Stimulated activated naive B cell treated with anti-CD40 and anti-IgM and Interleukin-4, amounts not matched to agents 10 μg/mL and 1 μg/mL and 100 μg/mL, for 72 hours (primary cell): ENCODE measurements at regions not wholly inside any gene's neighbourhood (a gene's known extent, or its start where the extent isn't known, plus 50 kb on each side); places are given as distances from the start of the nearest gene placed in this dataset.

Source experiments
- ATAC-seq, 2 donors: fragments of 150-1000 bp; cut with Tn5 transposase; replicated peaks; 2 replicates each; pipeline ENCODE4 v1.10.0; 2021; ENCODE audit warnings: moderate library complexity in 1 of 2
- DNase-seq: peaks from one replicate; pipeline ENCODE4 v3.0.0; 2021
- H3K27ac Mint-ChIP-seq: one replicate; pipeline ENCODE4 v1.8.0; 2022; ENCODE audit warnings: mild to moderate bottlenecking, mixed read lengths
- H3K27me3 Mint-ChIP-seq, 2 donors: one replicate each; pipeline ENCODE4 v1.8.0; 2022; ENCODE audit warnings: mixed read lengths in 2 of 2
- H3K36me3 Mint-ChIP-seq, 2 donors: one replicate each; pipeline ENCODE4 v1.8.0; 2022; ENCODE audit warnings: mixed read lengths in 2 of 2, mild to moderate bottlenecking in 1 of 2
- H3K4me1 Mint-ChIP-seq, 2 donors: one replicate each; pipeline ENCODE4 v1.8.0; 2022; ENCODE audit warnings: mixed read lengths in 2 of 2, mild to moderate bottlenecking in 1 of 2
- H3K4me3 Mint-ChIP-seq, 2 donors: one replicate each; pipeline ENCODE4 v1.8.0; 2022; ENCODE audit warnings: mild to moderate bottlenecking in 2 of 2, mixed read lengths in 2 of 2, moderate library complexity in 1 of 2
- H3K9me3 Mint-ChIP-seq, 2 donors: one replicate each; pipeline ENCODE4 v1.8.0; 2022; ENCODE audit warnings: mixed read lengths in 2 of 2, mild to moderate bottlenecking in 1 of 2

DNA sequence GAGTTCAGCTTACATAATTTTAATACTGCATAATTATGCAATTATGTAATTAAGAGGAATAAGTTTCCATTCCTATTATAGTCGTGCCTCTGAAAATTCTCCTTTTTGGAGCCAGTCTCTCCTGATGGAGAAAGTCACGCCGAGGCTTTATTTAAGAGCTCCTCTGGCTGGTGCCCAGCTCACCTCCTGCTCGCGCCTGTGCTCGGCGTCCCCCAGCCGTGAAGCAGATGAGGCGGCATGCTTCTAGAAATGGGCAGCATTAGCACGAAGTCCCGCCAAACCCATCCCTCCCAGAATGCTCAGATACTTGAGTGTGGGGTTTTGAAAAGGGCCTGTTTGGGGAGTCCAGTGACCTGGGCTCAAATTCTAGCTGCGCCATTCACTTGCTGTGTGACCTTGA, 153.0 kb downstream of the PHETA1 start:
- Mint-ChIP-seq H3K9me3 (no peaks in the 10 kb centered on the region), H3K4me3 (no peak overlapping the region), H3K27ac (no peak overlapping the region), H3K27me3 (peaks cover 40 to 50% of the 10 kb centered on the region in 2 donors), H3K36me3 (no peaks in the 10 kb centered on the region), H3K4me1 (peaks cover 7 to 10% of the 10 kb centered on the region in 2 donors)
- DNase-seq (no peak), ATAC-seq (no peak)

DNA sequence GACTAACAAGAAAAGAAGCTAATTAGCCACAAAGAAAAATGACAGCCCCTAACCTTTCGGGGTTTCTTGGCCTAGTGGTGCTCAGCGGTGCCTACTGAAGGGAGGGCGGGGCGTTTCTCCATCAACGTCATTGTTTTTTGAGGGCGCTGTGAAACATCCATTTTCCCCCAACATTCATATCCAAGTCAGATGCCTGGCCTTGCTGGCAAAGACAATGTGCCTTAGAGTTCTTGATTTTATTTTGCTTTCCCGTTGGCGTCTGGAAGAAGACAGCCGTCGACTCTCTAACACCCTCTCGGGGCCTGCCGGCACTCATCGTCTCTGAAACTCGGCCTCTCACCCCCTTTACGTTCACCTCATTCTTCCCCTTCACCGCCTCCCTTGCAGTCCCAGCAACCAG, 154.5 kb downstream of the PHETA1 start:
- Mint-ChIP-seq H3K27me3 (peaks cover 37 to 58% of the 10 kb centered on the region in 2 donors), H3K4me1 (peaks cover 7 to 10% of the 10 kb centered on the region in 2 donors), H3K27ac (no peak overlapping the region), H3K9me3 (no peaks in the 10 kb centered on the region), H3K4me3 (no peak overlapping the region), H3K36me3 (no peaks in the 10 kb centered on the region)
- DNase-seq = no peak
- ATAC-seq = no peak

DNA sequence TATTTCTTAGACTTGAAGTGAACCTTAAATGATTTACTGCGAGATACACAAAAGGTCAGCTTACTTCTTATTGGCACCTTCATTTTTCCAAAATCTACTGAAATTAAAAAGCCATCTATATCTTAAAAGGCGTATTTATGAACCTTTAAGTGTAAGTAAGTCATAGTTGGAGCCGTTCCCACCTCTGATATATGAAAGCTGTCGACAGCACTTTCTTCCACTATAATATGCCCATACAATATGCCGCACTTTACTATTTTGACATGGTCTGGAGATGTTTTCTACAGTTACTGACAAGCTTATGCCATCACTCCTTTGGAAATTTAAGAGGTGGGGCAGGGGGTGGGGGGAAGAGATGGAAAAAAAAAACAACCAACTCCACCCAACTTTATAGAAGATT, 155.3 kb downstream of the PHETA1 start:
- Mint-ChIP-seq H3K27me3 (peaks cover 36 to 55% of the 10 kb centered on the region in 2 donors), H3K4me3 (no peak overlapping the region), H3K9me3 (no peaks in the 10 kb centered on the region), H3K36me3 (no peaks in the 10 kb centered on the region), H3K4me1 (peaks cover 7 to 10% of the 10 kb centered on the region in 2 donors), H3K27ac (no peak overlapping the region)
- DNase-seq = no peak
- ATAC-seq = no peak

DNA sequence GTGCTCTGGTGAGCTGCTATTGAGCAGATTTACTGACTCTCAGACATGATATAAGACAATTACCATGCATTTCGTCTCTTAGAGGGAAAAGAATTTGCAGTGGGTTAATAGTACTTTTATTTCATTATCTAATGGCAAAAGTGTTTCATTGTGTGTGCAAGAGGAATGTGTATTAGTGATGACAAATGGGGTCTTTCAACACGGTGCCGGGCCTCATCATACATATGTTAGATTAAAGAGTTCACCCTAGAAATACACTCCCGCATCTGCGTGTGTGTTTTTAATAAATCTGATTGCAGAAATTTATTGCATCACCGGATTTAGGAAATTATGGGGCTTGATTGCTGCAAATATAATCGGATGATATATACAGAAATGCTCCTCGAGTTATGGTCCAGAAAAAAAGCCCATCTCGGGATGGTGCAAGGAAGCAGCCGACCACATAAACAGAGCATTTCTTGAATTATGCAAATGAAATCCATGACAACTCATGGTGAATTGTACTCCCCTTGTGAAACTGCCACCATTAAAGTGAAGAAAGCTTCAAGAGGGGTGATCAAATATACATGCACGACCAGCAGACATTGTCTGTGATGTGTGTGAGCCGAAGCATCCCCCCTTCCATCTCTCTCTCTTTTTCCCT, 156.0 kb downstream of the PHETA1 start:
- no peaks in the 10 kb centered on the region for H3K9me3 Mint-ChIP-seq
- no peak overlapping the region for H3K4me3 Mint-ChIP-seq
- peaks cover 7 to 10% of the 10 kb centered on the region in 2 donors for H3K4me1 Mint-ChIP-seq
- DNase-seq (no peak), ATAC-seq (no peak)
- no peaks in the 10 kb centered on the region for H3K36me3 Mint-ChIP-seq
- peaks cover 34 to 55% of the 10 kb centered on the region in 2 donors for H3K27me3 Mint-ChIP-seq
- no peak overlapping the region for H3K27ac Mint-ChIP-seq

DNA sequence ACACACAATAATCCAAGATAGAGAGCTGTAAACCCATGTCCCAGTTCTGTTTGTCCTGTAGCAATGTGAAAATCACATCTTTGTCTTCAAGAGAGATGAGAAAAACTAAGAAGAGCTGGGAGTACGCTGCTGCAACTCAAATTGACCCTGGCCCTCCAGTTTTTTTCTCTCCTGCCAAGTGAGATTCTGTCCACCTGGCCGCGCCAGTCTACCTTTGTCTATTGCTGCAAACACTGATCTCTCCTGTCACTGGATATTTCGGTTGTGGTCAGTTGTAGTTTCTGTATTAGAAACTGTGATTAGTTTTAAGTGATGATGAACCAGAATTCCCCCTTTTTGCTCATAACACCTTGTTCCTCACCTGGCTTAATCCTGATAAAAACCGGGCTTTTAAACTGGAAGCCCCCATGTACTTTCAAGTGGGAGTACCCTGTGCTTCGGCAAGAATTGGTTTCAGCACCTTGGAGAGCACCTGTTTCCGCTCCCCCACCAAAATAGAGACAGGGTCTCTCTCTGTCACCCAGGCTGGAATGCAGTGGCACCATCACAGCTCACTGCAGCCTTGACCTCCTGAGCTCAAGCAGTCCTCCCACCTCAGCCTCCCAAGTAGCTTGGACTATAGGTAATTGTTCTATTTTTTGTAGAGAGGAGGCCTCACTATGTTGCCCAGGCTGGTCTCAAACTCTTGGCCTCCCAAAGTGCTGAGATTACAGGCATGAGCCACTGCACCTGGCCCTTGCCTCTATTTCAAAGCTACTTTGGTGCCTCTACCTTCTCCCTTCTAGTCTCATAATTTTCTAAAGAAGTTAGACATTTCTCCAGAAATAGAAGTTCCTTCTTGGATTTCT, 156.8 kb downstream of the PHETA1 start:
- no peaks in the 10 kb centered on the region for H3K9me3 Mint-ChIP-seq
- no peaks in the 10 kb centered on the region for H3K36me3 Mint-ChIP-seq
- no peak overlapping the region for H3K4me3 Mint-ChIP-seq
- ATAC-seq (no peak), DNase-seq (no peak)
- no peak overlapping the region for H3K27ac Mint-ChIP-seq
- peaks cover 7% of the 10 kb centered on the region in 2 donors for H3K4me1 Mint-ChIP-seq
- peaks cover 28 to 55% of the 10 kb centered on the region in 2 donors for H3K27me3 Mint-ChIP-seq

DNA sequence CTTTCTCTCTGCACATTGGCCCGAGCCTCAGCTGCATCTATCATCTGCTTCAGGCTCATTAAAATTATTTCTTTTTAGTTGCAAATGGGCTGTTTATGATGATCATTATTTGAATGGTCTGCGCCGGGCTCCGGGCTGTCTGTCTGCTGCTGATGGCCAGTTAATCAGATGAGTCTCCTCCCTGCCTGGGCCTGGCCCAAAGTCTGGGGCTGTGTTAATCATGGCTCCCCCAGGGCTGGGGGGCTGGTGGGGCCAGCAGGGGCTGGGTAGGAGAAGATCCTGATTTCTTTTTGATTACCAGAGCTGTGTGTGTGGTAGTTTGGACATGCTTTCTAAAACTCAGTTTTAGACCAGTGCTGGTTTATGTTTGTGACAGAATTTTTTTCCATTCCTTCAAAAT, 159.1 kb downstream of the PHETA1 start:
- no peaks in the 10 kb centered on the region for H3K36me3 Mint-ChIP-seq
- no peak overlapping the region for H3K27ac Mint-ChIP-seq
- no peak for DNase-seq
- peaks cover 18 to 42% of the 10 kb centered on the region in 2 donors for H3K27me3 Mint-ChIP-seq
- no peak for ATAC-seq
- H3K4me3 Mint-ChIP-seq = no peak overlapping the region
- H3K9me3 Mint-ChIP-seq = no peaks in the 10 kb centered on the region
- no peaks in the 10 kb centered on the region for H3K4me1 Mint-ChIP-seq

DNA sequence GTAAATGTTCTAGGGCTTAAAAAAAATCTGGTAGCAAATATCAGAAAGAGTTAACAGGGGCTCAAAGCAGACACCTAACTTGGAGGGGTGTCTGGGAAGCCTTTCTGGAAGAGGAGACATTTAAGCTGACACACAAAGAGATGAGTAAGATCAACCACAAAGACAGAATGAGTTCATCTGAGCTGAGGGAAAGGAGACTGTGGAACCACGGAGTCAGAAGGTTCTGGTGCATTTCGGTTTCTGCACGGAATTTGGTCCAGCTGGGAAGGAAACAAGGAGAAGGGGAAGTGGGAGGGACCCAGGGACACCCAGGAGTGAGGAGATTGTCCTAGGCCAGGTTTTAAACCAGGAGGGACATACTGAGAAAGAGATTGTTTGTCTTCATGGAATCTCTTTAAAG, 161.1 kb downstream of the PHETA1 start:
- Mint-ChIP-seq H3K4me1 (no peaks in the 10 kb centered on the region), H3K36me3 (no peaks in the 10 kb centered on the region), H3K9me3 (no peaks in the 10 kb centered on the region), H3K27ac (no peak overlapping the region), H3K4me3 (no peak overlapping the region), H3K27me3 (peaks cover 14 to 37% of the 10 kb centered on the region in 2 donors)
- ATAC-seq = no peak
- DNase-seq = no peak

DNA sequence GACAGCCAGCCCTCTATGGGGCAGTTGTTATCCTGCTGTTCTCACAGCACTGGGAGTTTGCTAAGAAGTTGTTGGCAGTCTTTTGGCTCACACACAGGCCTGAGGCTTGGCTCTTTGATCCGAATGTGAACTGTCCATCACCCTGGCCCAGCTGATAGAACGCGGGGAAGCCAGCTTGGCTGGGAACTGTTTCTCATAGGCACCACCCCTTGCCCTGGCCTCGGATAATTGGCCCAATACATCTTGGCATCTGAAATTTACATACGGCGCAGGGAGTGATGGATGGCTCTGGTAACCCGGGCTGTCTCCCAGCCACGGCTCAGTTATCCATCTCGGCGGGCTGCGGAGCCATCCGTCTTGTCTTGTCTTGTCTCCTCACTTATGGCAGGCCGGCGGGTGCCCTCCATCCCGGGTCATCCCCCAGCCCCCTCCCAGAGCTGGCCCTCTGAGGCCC, 164.1 kb downstream of the PHETA1 start:
- Mint-ChIP-seq H3K9me3 (no peaks in the 10 kb centered on the region), H3K36me3 (no peaks in the 10 kb centered on the region), H3K4me3 (no peak overlapping the region), H3K4me1 (no peaks in the 10 kb centered on the region), H3K27ac (no peak overlapping the region), H3K27me3 (peaks cover 18 to 31% of the 10 kb centered on the region in 2 donors)
- ATAC-seq (no peak), DNase-seq (no peak)

DNA sequence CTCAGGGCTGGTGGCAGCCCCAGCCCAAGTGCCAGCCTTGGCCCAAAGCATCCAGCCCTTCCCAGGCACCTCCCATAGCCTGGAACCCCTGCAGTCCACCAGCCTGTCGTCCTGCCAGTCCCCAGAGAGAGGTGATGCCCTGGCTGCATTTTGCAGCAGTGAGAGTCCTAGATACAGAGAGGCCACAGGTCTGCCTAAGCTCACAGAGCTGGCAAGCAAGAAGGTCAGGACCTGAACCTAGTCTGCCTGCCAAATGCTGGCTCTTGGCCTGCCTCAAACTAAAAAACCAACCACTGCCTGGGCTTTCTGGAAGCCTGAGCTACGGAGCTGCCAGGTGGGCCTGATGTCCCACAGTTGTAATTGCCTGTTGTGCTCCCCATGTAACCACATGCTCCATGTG, 164.9 kb downstream of the PHETA1 start:
- no peaks in the 10 kb centered on the region for H3K36me3 Mint-ChIP-seq
- H3K27me3 Mint-ChIP-seq = peaks cover 23 to 33% of the 10 kb centered on the region in 2 donors
- ATAC-seq = no peak

DNA sequence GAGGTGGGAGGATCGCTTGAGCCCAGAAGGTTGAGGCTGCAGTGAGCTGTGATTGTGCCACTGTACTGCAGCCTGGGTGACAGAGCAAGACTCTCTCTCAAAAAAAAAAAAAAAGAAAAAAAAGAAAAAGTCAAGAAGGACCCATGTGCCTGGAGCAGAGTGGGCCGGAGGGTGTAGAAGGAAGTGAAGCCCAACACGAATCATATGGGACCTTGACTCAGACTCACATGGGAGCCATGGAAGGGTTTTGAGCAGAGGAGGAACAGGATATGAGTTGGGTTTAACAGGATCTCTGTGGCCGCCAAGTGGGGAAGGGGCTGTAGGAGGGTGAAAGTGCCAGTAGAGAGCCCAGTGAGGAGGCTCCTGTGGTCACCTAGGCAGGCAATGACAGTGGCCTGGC, 165.4 kb downstream of the PHETA1 start:
- ATAC-seq = no peak
- DNase-seq = no peak
- Mint-ChIP-seq H3K36me3 (no peaks in the 10 kb centered on the region), H3K4me3 (no peak overlapping the region), H3K27me3 (peaks cover 27 to 33% of the 10 kb centered on the region in 2 donors), H3K4me1 (no peaks in the 10 kb centered on the region), H3K9me3 (no peaks in the 10 kb centered on the region), H3K27ac (no peak overlapping the region)

More for the DNA sequence above, 164.9 kb downstream of the PHETA1 start:
- no peak overlapping the region for H3K4me3 Mint-ChIP-seq
- H3K4me1 Mint-ChIP-seq = no peaks in the 10 kb centered on the region
- no peak overlapping the region for H3K27ac Mint-ChIP-seq
- DNase-seq = no peak
- H3K9me3 Mint-ChIP-seq = no peaks in the 10 kb centered on the region

DNA sequence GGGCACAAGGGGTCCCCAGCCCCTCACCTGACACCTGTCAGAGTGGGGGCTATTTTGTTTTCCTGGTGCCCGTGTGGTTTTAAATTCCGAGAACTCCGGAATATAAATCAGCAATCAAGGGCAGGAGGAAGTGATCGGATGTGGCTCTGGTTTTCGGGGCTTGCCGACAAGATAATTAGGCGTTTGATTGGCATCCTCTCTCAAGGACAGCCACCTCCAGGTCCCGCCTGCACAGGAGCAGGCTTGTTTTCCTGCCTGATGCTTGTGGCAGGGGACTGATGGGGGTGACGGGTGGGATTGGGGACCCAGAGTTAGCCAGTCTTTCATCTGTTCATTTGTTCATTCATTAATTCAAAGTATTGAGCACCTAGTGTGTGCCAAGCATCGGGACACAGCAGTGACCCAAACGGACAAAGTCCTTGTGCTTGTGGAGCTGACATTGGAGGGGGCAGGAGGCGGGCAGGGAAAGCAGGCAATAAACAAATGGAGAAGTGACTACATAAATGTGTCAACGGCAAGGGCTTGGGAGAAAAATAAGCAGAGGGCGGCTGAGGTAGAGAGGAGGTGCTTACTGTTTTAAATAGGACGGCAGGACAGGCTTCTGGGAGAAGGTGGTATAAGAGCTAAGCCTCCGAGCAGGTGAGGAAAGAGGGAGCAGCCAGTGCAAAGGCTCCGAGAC, 166.5 kb downstream of the PHETA1 start:
- no peak overlapping the region for H3K27ac Mint-ChIP-seq
- H3K36me3 Mint-ChIP-seq = no peaks in the 10 kb centered on the region
- H3K4me3 Mint-ChIP-seq = no peak overlapping the region
- DNase-seq (no peak), ATAC-seq (no peak)
- peaks cover 31 to 36% of the 10 kb centered on the region in 2 donors for H3K27me3 Mint-ChIP-seq
- no peaks in the 10 kb centered on the region for H3K9me3 Mint-ChIP-seq
- no peaks in the 10 kb centered on the region for H3K4me1 Mint-ChIP-seq

DNA sequence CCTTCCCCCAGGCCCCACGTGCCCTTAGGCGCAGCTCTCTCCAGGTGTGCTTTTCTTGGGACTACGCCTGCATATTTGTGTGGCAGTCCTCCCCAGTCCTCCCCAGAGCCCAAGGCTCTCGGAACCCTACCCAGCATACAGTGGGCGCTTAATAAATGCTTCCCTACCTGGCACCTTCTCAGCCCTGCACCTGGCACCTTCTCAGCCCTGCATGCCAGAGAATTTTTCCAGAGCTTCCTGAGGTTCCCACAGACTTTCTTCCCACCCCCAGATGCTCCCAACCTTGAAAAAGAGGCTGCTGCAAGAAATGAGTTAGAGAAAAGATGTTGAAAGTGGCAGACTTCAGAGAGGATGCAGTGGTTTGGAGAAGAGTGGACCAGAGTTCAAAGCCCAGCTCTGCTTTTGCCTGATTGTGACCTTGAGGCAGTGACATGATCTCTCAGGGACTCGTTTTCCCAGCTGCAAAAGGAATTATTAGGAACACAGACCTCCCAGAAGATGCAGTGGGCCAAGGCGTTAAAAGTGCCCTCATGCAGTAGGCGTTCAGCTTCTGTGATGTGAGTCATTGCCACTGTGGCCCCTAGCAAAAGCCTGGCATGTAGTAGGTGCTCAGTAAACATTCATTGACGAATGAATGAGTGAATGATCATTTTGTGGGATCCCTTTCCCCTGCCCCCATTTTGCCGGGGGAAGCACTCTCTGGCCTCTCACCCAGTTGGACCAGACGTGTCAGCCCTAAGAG, 167.2 kb downstream of the PHETA1 start:
- Mint-ChIP-seq H3K4me1 (no peaks in the 10 kb centered on the region), H3K9me3 (no peaks in the 10 kb centered on the region), H3K27ac (no peak overlapping the region), H3K36me3 (no peaks in the 10 kb centered on the region), H3K4me3 (no peak overlapping the region), H3K27me3 (peaks cover 33 to 35% of the 10 kb centered on the region in 2 donors)
- no peak for ATAC-seq
- DNase-seq = no peak

DNA sequence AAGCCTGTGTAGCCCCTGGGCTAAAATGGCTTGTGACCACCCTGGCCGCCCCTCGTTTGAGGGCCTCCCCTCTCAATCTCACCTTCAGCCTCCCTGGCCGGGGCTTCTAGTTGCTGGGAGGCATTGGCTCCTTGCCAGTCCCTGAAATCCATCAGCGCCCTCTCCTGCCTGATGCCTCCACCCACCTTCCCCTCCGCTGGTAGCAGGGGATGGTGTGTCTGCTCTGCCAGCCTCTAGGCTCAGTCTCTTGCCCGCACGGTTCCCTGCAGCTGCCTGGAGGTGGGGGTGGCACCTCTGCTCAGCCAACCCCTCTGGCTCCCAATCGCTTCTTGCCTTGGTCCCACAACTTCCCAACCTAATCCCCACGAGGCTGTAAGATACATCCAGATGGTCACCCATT, 167.9 kb downstream of the PHETA1 start:
- H3K4me3 Mint-ChIP-seq = no peak overlapping the region
- H3K27ac Mint-ChIP-seq = no peak overlapping the region
- no peaks in the 10 kb centered on the region for H3K9me3 Mint-ChIP-seq
- ATAC-seq (no peak), DNase-seq (no peak)
- peaks cover 35% of the 10 kb centered on the region in 2 donors for H3K27me3 Mint-ChIP-seq
- H3K36me3 Mint-ChIP-seq = no peaks in the 10 kb centered on the region
- no peaks in the 10 kb centered on the region for H3K4me1 Mint-ChIP-seq

DNA sequence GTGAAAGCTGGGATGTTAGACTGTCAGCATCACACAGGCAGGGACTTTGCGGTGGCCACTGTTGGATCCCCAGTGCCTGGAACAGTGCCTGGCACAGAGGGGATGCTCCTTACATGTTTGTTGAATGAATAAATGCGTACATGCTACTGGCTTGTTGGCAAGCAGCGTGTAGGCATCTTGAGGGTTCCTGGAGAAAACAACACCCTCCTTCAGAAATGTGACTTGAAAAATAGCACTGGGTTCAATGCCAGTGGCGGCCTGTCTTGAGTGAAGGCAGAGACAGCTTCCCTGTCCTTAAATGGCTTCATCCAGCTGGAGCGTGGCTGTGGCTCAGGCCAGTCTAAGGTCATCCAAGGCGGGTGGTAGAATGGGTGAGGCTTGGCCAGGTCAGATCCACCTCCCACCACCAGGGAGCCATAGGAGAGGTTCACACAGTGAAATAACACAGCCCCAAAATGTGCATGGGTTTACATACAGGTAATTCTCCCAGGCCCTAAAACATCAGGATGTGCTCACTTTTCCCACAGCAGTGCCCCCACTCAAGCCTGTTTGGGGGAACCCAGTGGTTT, 171.4 kb downstream of the PHETA1 start:
- DNase-seq (no peak), ATAC-seq (no peak)
- Mint-ChIP-seq H3K9me3 (no peaks in the 10 kb centered on the region), H3K27me3 (peaks cover 40 to 43% of the 10 kb centered on the region in 2 donors), H3K36me3 (no peaks in the 10 kb centered on the region), H3K4me3 (no peak overlapping the region), H3K27ac (no peak overlapping the region), H3K4me1 (no peaks in the 10 kb centered on the region)
